ENCODE measurements at regions not wholly inside any gene's neighbourhood (a gene's known extent, or its start where the extent isn't known, plus 50 kb on each side); places are given as distances from the start of the nearest gene placed in this dataset.

DNA sequence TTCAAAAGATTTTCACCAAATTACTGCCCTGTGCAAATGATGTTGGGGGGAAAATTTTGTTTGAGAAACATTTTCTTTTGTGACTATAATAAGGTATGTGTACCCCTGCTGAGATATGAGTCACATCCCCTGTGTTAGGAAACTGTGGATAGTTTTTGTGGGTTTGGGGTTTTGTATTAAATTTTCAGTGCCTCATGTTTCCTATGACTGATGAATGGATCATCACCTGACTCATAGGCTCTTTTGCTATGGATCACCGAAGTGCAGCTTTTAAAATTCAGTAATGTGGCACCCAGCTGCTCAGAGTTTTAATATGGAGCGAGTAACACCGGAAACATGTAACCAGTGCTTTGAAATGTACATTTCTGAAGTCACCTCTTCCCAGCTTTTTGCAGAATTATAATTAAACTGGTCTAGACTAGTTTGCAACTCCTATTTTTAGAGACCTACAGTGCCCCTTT, 167.4 kb upstream of the HMGA2 start (continued):
- TF ChIP-seq REST (IDR thresholded peaks at IDR 0.05; ENCODE audit: borderline replicate concordance) (peak; percentile 18; the same call in 1 of the 2 replicates), REST (CRISPR knock-in tag; IDR thresholded peaks at IDR 0.05; ENCODE audit: low read depth) (no peak), JUN (IDR thresholded peaks at IDR 0.05; ENCODE audit: borderline replicate concordance, low read depth, low read length) (peak; percentile 74; the same call in 1 of the 2 replicates), JUN (CRISPR knock-in tag; IDR thresholded peaks at IDR 0.05; ENCODE audit: borderline replicate concordance) (no peak), EP300 (IDR thresholded peaks at IDR 0.05; ENCODE audit: low read length) (peak; percentile 56; the same call in 1 of the 2 replicates), ZNF589 (CRISPR knock-in tag; IDR thresholded peaks at IDR 0.05; ENCODE audit: low read depth) (0 out of 2 replicates have a peak, but pooled peaks have one; percentile 22), SMARCA4 (IDR thresholded peaks at IDR 0.05) (peak; percentile 28; the same call in 1 of the 2 replicates), RFX5 (IDR thresholded peaks at IDR 0.05; ENCODE audit: low read depth, low read length) (no peak)
- TF ChIP-seq, protein P1, sequence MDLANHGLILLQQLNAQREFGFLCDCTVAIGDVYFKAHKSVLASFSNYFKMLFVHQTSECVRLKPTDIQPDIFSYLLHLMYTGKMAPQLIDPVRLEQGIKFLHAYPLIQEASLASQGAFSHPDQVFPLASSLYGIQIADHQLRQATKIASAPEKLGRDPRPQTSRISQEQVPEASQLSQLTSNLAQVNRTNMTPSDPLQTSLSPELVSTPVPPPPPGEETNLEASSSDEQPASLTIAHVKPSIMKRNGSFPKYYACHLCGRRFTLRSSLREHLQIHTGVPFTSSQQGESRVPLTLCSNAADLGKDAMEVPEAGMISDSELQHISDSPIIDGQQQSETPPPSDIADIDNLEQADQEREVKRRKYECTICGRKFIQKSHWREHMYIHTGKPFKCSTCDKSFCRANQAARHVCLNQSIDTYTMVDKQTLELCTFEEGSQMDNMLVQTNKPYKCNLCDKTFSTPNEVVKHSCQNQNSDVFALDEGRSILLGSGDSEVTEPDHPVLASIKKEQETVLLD (IDR thresholded peaks at IDR 0.05): no peak
